GM19099 (cell line): ENCODE measurements at regions not wholly inside any gene's neighbourhood (a gene's known extent, or its start where the extent isn't known, plus 50 kb on each side); places are given as distances from the start of the nearest gene placed in this dataset.

Source experiments
- POLR2A ChIP-seq: IDR thresholded peaks from 3 replicates; pipeline ENCODE4 v1.6.1; 2011; ENCODE audit warnings: low read depth; ENCODE audit not compliant: insufficient read length; ENCODE audit errors: extremely low read depth

GRCh38 chr15:38076786-38077185 is 142.3 kb downstream of the TMCO5A start:
- TF ChIP-seq POLR2A, result no peak

DNA sequence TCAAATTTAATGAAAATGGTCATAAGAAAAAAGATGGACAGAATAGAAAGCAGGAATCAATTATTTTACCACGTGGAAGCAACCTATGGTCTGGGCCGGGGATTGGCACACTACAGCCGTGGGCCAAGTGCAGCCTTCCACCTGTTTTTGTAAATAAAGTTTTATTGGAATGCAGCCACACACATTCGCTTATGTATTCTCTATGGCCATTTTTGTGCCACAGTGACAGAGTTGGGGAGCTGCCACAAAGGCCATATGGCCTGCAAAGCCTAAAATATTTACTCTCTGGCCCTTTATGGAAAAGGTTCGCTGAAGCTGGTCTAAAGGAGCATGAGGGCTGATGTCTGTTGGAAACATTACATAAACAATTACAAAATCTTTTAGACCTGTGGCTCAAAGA is 144.8 kb downstream of the TMCO5A start:
- no peak for TF ChIP-seq POLR2A

- no peak for TF ChIP-seq POLR2A
Measured at GRCh38 chr15:38080651-38081275, 146.3 kb downstream of the TMCO5A start.

- no peak for TF ChIP-seq POLR2A
Measured at GRCh38 chr15:38084289-38084688, 149.8 kb downstream of the TMCO5A start.

- TF ChIP-seq POLR2A, result no peak
Measured at GRCh38 chr15:38085114-38085513, 150.7 kb downstream of the TMCO5A start.

DNA sequence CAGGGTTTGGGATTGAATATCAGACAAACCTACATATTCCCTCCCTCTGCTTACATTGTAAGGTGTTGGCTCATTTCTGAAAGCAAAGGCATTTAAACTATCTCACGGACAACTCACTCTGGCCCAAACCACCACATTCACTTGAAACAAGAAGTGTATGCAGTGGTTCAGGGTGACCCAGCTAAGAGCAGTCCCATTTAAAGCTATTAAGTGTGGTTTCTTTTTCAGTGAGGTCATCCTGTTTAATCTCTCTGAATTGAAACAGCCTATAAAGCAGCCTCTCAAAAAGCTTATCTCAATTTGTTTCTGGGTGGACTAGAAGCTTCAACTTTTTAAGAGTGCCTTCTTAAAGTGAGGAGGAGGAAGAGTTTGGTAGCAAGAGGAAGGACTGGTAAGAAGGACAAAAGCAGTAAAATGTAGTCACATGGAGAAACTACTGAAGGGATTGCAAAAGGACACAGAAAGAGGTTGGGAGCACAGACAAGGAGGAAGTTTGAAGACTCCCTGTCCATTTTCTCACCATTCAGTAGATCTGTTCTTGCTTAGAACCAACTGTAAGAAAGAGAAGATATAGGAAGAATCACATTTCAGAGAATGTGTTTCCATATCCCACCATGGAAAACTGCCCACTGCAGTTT is 151.6 kb downstream of the TMCO5A start:
- no peak for TF ChIP-seq POLR2A

DNA sequence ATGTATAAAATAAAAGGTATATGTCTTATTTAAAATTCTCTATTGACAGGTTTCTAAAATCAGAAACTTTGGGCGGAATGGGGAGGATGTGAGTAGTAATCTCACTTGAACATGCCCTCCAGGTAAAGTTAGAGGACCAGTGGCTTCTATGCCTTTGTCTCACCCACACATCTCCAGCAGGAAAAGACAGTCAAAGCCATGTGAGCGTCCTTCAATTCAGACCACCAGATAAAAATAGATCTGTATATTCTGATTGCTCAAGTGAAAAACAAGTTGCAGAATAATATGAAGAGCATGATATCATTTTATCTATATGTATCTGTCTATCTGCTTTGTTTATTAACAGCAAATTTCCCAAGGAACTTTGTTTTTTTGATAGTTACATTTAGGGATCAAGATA is 152.2 kb downstream of the TMCO5A start:
- no peak for TF ChIP-seq POLR2A

GRCh38 chr15:38088971-38089370 is 154.5 kb downstream of the TMCO5A start:
- no peak for TF ChIP-seq POLR2A

DNA sequence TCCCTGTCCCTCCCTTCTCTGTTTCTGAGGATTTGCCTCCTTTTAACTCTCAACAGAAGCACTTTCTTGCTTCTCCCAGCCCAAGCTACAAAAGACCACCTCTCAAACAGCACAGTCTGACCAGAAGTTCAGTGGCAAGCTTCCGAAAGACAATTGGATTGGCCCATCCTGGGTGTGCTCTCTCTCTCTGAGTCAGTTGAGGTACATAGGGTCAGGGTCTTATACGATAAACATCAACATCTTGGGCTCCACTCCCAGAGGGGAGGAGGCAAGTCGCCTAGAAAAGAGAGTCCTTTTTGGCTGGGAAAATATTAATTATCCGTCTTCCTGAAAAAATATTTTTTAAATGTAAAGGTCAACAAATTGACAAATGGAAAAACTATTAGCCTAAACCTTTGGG is 155.8 kb downstream of the TMCO5A start:
- no peak for TF ChIP-seq POLR2A

DNA sequence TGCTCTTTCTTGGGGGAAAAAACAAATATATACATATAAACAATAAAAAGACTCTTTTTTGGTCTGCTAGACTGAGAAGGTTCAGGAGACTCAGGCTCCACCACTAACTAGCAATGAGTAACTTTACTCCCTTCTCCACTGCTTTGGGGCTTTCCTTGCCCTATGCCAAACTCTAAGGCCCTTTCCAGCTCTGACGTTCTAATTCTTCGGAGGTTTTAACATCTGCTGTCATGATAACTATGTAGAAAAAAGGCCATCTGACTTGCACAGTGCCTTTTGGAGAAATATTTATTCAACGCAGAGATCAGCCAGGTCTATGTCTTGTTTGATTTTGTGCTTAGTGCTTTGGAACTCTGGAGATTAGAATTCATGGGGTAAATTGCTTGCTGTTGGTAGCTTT is 156.2 kb downstream of the TMCO5A start:
- TF ChIP-seq POLR2A, result no peak

- TF ChIP-seq POLR2A, result no peak
Measured at GRCh38 chr15:38091078-38091645, 156.7 kb downstream of the TMCO5A start.

- TF ChIP-seq POLR2A, result no peak
Measured at GRCh38 chr15:38093931-38094330, 158.7 kb upstream of the SPRED1 start.

DNA sequence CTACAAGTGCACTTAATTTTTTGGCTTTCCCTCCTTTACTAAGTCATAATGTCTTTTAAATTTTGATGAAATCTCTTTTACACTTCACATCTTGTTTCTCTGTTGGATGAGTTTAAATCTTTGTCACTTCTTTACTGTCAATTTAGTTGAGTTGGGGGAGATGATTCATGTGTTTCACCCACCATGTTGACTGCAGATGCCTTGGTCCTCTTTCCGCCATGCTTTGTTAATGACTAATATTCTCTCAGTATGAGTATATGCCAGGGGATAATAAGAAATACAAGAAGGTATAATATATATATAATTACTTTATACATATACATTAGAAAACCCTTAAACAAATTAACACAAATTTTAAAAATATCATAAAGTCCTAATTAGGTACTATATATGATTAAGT is 149.7 kb upstream of the SPRED1 start:
- no peak for TF ChIP-seq POLR2A

DNA sequence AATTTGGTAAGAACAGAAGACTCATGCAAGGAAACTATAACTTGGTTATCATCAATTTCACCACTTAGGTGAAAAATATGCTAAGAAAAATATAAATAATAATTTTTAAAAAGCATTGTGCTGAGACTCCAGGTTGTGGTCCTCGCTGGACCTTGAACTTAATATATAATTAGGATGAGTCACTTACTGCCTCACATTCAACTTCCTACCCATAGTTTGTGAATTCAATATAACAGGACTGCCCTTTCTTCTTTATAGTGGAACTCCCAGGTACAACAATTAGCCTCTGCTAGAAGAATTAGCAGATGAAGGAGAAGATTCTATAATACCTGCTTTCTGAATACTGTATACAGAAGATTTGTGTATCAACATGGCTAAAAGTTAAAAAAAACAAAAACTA is 149.1 kb upstream of the SPRED1 start:
- TF ChIP-seq POLR2A, result no peak

DNA sequence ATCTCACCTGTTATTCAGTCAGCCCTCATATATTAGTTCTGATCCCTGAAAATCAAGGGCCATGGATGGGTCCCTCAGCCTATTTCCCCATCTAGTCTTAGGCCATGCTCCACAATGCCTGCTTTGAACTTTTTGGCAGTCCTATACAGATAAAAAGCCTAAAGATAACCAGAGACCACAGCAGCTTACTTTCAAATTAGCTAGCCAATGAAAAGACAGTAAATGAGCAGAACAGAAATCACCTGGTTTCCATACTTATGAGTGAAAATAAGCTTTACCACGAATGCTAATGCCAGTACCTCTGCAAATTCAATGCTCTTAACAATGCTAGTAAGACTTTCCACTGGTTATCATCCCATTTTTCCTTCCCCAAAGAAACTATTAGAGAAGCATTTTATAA is 141.6 kb upstream of the SPRED1 start:
- TF ChIP-seq POLR2A, result no peak

DNA sequence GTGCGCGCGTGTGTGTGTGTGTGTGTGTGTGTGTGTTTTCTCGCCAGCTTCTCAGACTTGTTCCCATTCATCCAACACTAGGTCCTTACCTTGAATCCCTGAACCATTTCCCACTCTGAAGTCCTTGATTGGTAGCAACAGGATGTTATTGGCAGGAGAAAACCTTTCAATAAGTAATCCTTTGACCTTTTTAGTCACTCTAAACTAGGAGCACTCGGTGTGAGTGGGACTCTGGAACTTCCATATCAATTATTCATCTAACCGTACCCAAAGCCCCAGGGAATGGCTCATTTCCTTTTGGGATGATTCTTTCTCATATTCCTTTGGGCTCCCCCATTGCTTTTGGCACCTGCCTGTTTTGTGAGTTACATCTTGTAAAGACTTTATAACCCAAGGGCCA is 140.2 kb upstream of the SPRED1 start:
- no peak for TF ChIP-seq POLR2A
